K562 (cell line): ENCODE measurements at regions not wholly inside any gene's neighbourhood (a gene's known extent, or its start where the extent isn't known, plus 50 kb on each side); places are given as distances from the start of the nearest gene placed in this dataset.

Experiments used
- ATAC-seq: fragments of 200-7000 bp; cut with Tn5 transposase; 3 replicates; pipeline ENCODE4 v1.9.1; 2020; ENCODE audit warnings: moderate library complexity
- BruUV-seq: library from RNA; stranded (reverse); fragments of 400-500 nt; replicated peaks from 2 replicates; lab custom pipeline; 2021; lab: Mats Ljungman, UMichigan
- CTCF ChIA-PET: fragments of 300-600 bp; formaldehyde crosslinking; extraction: SDS; loops from one replicate; lab custom pipeline; 2021; ENCODE audit warnings: low intra/inter-chr PET ratio; lab: Yijun Ruan, JAX
- POLR2A ChIA-PET: fragments of 300-600, 350-650 bp; sonication (Branson Sonifier 250); formaldehyde crosslinking; extraction: SDS; loops from one replicate; lab custom pipeline; 2021; ENCODE audit warnings: antibody characterized with exemption, inconsistent platforms; lab: Yijun Ruan, JAX
- DNase-seq, 4 experiments: peaks; one replicate each; pipeline versions ENCODE4 v3.0.0 to v3.0.0-alpha.2; 2011 to 2018; ENCODE audit warnings: low spot score in 3 of 4, mixed read lengths in 3 of 4; ENCODE audit errors: extremely low read depth in 1 of 4
- FAIRE-seq: peaks from 2 replicates; lab custom pipeline; 2011; peaks lifted over from hg19 to GRCh38; lab: Jason Lieb, UNC
- H2AFZ ChIP-seq: 2 replicates; pipeline ENCODE4 v1.6.0; 2011; ENCODE audit warnings: low read depth, low read length, control low read depth, inconsistent platforms
- H3K27ac ChIP-seq: fragments of 200-600 bp; 3 replicates; pipeline ENCODE4 v1.8.0; 2011; ENCODE audit warnings: low read depth, mild to moderate bottlenecking, control low read depth, inconsistent platforms, low read length, moderate library complexity, mixed read lengths; ENCODE audit errors: extremely low read depth
- H3K27me3 ChIP-seq, 2 experiments: fragments of 300-600 bp in 1 of 2; 2 replicates in 1 of 2; 3 replicates in 1 of 2; pipeline versions ENCODE4 v1.6.0 to v1.8.0; 2011; ENCODE audit warnings: inconsistent platforms in 2 of 2, low read length in 2 of 2, mild to moderate bottlenecking in 1 of 2, mixed read lengths in 1 of 2, moderate library complexity in 1 of 2; ENCODE audit not compliant: control insufficient read depth in 2 of 2, insufficient read depth in 2 of 2
- H3K36me3 ChIP-seq: fragments of 300-600 bp; 3 replicates; pipeline ENCODE4 v1.8.0; 2011; ENCODE audit warnings: mild to moderate bottlenecking, low read length, inconsistent platforms; ENCODE audit not compliant: control insufficient read depth, insufficient read depth
- H3K4me1 ChIP-seq, 2 experiments: fragments of 200-600 bp in 1 of 2; replicated peaks in 1 of 2; 2 replicates in 1 of 2; 3 replicates in 1 of 2; pipeline versions ENCODE4 v1.5.1 to v1.8.0; 2011; ENCODE audit warnings: inconsistent platforms in 2 of 2, low read length in 2 of 2, mild to moderate bottlenecking in 1 of 2, mixed read lengths in 1 of 2, moderate library complexity in 1 of 2; ENCODE audit not compliant: control insufficient read depth in 2 of 2, insufficient read depth in 2 of 2
- H3K4me2 ChIP-seq: 2 replicates; pipeline ENCODE4 v1.6.1; 2011; ENCODE audit warnings: low read length, control low read depth, inconsistent platforms, mixed read lengths; ENCODE audit not compliant: insufficient read depth
- H3K4me3 ChIP-seq: fragments of 200-600 bp; sonication (generic), shearing (Covaris generic); 2 replicates; pipeline ENCODE4 v1.5.1; 2016; ENCODE audit warnings: control low read depth, inconsistent platforms
- H3K79me2 ChIP-seq: fragments of 200-600 bp; 3 replicates; pipeline ENCODE4 v1.8.0; 2011; ENCODE audit warnings: low read length, inconsistent platforms; ENCODE audit not compliant: control insufficient read depth, insufficient read depth
- H3K9ac ChIP-seq, 2 experiments: 2 replicates each; pipeline versions ENCODE4 v1.6.0 to v1.6.1; 2011; ENCODE audit warnings: low read depth in 2 of 2, low read length in 2 of 2, control low read depth in 1 of 2, inconsistent platforms in 1 of 2, mild to moderate bottlenecking in 1 of 2, mixed read lengths in 1 of 2; ENCODE audit not compliant: insufficient read depth in 1 of 2
- H3K9me1 ChIP-seq: one replicate; pipeline ENCODE4 v1.6.0; 2011; ENCODE audit warnings: inconsistent platforms, mild to moderate bottlenecking, low read length, moderate library complexity; ENCODE audit not compliant: control insufficient read depth, insufficient read depth
- H3K9me3 ChIP-seq: replicated peaks from 2 replicates; pipeline ENCODE4 v1.5.1; 2011; ENCODE audit warnings: low read depth, low read length, inconsistent platforms; ENCODE audit not compliant: control insufficient read depth, insufficient read depth
- H4K20me1 ChIP-seq: replicated peaks from 2 replicates; pipeline ENCODE4 v1.6.1; 2011; ENCODE audit warnings: low read length, inconsistent platforms, mixed read lengths; ENCODE audit not compliant: control insufficient read depth, insufficient read depth
- AFF4 ChIP-seq: sonication (generic); formaldehyde crosslinking; IDR thresholded peaks from 2 replicates; pipeline ENCODE4 v1.8.0; 2023; ENCODE audit warnings: mild to moderate bottlenecking, missing genetic modification reagents
- BCLAF1 ChIP-seq, 2 experiments: fragments of 450-650 bp in 1 of 2; IDR thresholded peaks; 2 replicates each; pipeline ENCODE4 v1.6.1; 2011 to 2017; ENCODE audit warnings: low read depth in 2 of 2, antibody characterized with exemption in 1 of 2, borderline replicate concordance in 1 of 2, low read length in 1 of 2, mild to moderate bottlenecking in 1 of 2, mixed read lengths in 1 of 2; ENCODE audit not compliant: control insufficient read depth in 1 of 2
- DACH1 ChIP-seq: fragments of 450-650 bp; IDR thresholded peaks from 2 replicates; pipeline ENCODE4 v1.6.1; 2018; ENCODE audit not compliant: partially characterized antibody
- ELF2 ChIP-seq: fragments of 250-450 bp; sonication (Bioruptor Pico); IDR thresholded peaks from 2 replicates; pipeline ENCODE4 v1.5.0; 2021; ENCODE audit warnings: mild to moderate bottlenecking
- FOXP4 ChIP-seq: sonication (generic); formaldehyde crosslinking; IDR thresholded peaks from 2 replicates; pipeline ENCODE4 v1.8.0; 2022; ENCODE audit warnings: mild to moderate bottlenecking, missing genetic modification reagents, borderline replicate concordance
- HDAC6 ChIP-seq: IDR thresholded peaks from 2 replicates; pipeline ENCODE4 v1.6.1; 2012; ENCODE audit warnings: low read depth, mild to moderate bottlenecking, control low read depth, inconsistent platforms, low read length, moderate library complexity
- HOXB6 ChIP-seq: fragments of 250-450 bp; sonication (Bioruptor Pico); IDR thresholded peaks from 2 replicates; pipeline ENCODE4 v1.5.1; 2022; ENCODE audit warnings: mild to moderate bottlenecking, borderline replicate concordance
- KDM1A ChIP-seq, 2 experiments: fragments of 450-650 bp; IDR thresholded peaks; 2 replicates each; pipeline ENCODE4 v1.6.1; 2016; ENCODE audit warnings: mild to moderate bottlenecking in 2 of 2
- NCOA4 ChIP-seq: fragments of 450-650 bp; IDR thresholded peaks from 2 replicates; pipeline ENCODE4 v1.6.1; 2018; ENCODE audit warnings: mild to moderate bottlenecking; ENCODE audit not compliant: partially characterized antibody
- RNF2 ChIP-seq: sonication (generic); IDR thresholded peaks from 2 replicates; pipeline ENCODE4 v1.6.1; 2016
- SMARCA4 ChIP-seq: fragments of 450-650 bp; IDR thresholded peaks from 2 replicates; pipeline ENCODE4 v1.6.1; 2016
- TAF7 ChIP-seq: fragments of 450-650 bp; IDR thresholded peaks from 2 replicates; pipeline ENCODE4 v1.6.1; 2016; ENCODE audit warnings: missing genetic modification characterization, missing compliant biosample characterization
- WGBS: fragments of 100-300 bp; shearing (Covaris generic); methylation state at CpG from one replicate; pipeline ENCODE4 v1.1.6; 2016; ENCODE audit warnings: low coverage, mixed read lengths; ENCODE audit not compliant: insufficient coverage; ENCODE audit errors: missing lambda C conversion rate; 5-methylcytosine and 5-hydroxymethylcytosine counted together
- in situ Hi-C: fragments of 300-500 bp; cut with MboI; formaldehyde crosslinking; loops from 4 replicates; pipeline ENCODE4 v1.15.0; 2018; ENCODE audit warnings: inconsistent platforms, mixed read lengths
- intact Hi-C: fragments of 100-400 bp; cut with micrococcal nuclease; formaldehyde crosslinking; loops from 2 replicates; pipeline ENCODE4 v1.14.2; 2022

GRCh38 chr2:146784602-146785001 is 1060.2 kb upstream of the ACVR2A start:
- no TSS peak for BruUV-seq
- Histone ChIP-seq H3K27ac (no peak overlapping the region), H3K36me3 (no peaks in the 10 kb centered on the region), H4K20me1 (no peaks in the 10 kb centered on the region), H3K9me1 (no peaks in the 10 kb centered on the region), H3K9ac (no peak overlapping the region), H3K4me3 (no peak overlapping the region), H3K9me3 (no peaks in the 10 kb centered on the region), H3K4me1 (no peaks in the 10 kb centered on the region), H3K4me2 (no peak overlapping the region), H3K27me3 (no peaks in the 10 kb centered on the region), H2AFZ (no peak overlapping the region), H3K79me2 (no peaks in the 10 kb centered on the region)
- TF ChIP-seq KDM1A (IDR thresholded peaks at IDR 0.05), result no peak
- TF ChIP-seq HOXB6, result no peak
- TF ChIP-seq DACH1, result no peak
- TF ChIP-seq NCOA4, result no peak
- TF ChIP-seq TAF7 (tag), result no peak
- TF ChIP-seq ELF2 (CRISPR knock-in tag), result no peak
- TF ChIP-seq HDAC6, result no peak
- TF ChIP-seq RNF2, result no peak
- TF ChIP-seq AFF4, result no peak
- no peak for TF ChIP-seq BCLAF1 (IDR thresholded peaks at IDR 0.05; ENCODE audit: borderline replicate concordance in 1 of 2, control insufficient read depth in 1 of 2, low read depth in 2 of 2, low read length in 1 of 2)
- TF ChIP-seq SMARCA4, result no peak
- TF ChIP-seq FOXP4 (CRISPR knock-in tag), result no peak
- ATAC-seq (no peak), DNase-seq (no peak), FAIRE-seq (no peak)
- CTCF ChIA-PET, result no interaction called here
- POLR2A ChIA-PET, result no interaction called here
- 0% methylated on average over 4 of the region's 4 CpGs for WGBS
- intact Hi-C loops (no loop called here), in situ Hi-C loops (no loop called here)
